ENCODE measurements at regions not wholly inside any gene's neighbourhood (a gene's known extent, or its start where the extent isn't known, plus 50 kb on each side); places are given as distances from the start of the nearest gene placed in this dataset.

- FAIRE-seq: no peak
Observed at GRCh38 chr5:174338185-174339010, 292.9 kb downstream of the NSG2 start.

DNA sequence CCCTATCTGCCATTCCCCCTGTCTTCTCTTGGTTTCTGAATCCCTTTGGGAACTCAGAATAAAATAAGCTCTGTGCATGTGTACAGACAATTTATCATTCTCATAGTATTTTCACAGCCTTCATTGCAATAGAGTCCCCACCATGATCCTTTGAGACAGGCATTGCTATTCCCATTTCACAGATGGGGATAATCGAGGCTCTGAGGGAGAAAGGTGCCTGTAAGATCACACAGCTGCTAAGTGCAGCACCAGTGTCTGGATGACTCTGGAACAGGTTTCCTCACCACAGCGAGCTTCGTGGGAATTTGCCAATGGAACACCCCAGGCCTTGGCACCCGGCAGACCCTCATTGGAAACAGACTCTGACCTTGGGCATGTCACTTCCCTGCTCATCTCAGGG lies 293.6 kb downstream of the NSG2 start:
- no peak for FAIRE-seq

GRCh38 chr5:174340226-174340625 lies 294.7 kb downstream of the NSG2 start:
- FAIRE-seq: no peak

- FAIRE-seq: no peak
Observed at GRCh38 chr5:174342696-174343095, 297.2 kb downstream of the NSG2 start.

DNA sequence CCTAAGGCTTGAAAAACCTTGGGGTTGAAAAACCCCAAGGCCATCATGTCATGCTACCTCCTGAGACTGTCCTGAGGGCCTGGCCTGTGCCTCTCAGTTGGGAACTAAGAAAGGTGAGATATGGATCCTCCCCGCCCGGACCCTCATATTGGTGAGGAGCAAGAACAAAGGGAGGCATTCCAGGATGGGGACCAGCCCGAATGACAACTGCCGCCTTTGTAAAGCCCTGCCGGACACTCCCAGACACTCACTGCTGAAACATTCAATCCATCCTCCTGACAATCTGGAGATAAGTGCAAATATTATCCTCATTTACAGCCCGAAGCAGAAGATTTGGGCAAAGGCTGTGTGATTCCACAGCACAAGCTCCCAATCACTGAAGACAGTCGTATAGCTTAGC lies 298.3 kb downstream of the NSG2 start:
- no peak for FAIRE-seq

GRCh38 chr5:174344335-174344734 lies 298.8 kb downstream of the NSG2 start:
- FAIRE-seq: no peak

- FAIRE-seq: no peak
Observed at GRCh38 chr5:174347183-174347582, 301.7 kb downstream of the NSG2 start.

DNA sequence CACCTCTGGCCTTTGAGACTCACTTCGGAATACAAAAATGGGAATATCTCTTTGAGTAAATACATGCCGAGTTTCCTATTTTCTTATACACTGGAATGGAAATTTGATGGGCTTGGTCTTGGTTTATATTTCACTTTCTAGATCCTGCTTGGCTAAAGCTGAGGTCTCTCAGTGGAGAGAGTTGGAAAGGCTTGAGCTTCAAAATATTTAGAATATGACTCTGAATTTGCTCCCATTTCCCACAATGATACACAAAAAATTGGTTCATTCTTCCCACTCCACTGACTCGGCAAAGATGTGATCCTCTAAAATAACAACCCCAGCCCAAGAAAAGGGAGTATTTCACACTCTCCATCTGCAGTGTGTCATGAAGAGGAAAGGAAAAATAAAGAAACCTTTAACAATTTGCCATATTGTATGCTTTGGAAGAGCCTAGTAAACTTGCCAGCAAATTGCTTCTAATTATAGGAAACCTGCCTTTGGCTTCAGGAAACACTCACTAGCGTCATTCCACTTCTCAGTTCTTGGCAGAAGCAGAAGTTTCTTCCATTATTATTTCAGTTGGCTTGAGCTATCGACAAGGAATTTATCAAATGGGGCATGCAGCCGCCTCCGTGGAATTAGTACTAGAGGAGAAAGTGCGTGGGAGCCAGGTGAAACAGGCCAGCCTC lies 302.9 kb downstream of the NSG2 start:
- no peak for FAIRE-seq

- no peak for FAIRE-seq
Observed at GRCh38 chr5:174352681-174353080, 307.2 kb downstream of the NSG2 start.

- FAIRE-seq: no peak
Observed at GRCh38 chr5:174354571-174354970, 309.1 kb downstream of the NSG2 start.

DNA sequence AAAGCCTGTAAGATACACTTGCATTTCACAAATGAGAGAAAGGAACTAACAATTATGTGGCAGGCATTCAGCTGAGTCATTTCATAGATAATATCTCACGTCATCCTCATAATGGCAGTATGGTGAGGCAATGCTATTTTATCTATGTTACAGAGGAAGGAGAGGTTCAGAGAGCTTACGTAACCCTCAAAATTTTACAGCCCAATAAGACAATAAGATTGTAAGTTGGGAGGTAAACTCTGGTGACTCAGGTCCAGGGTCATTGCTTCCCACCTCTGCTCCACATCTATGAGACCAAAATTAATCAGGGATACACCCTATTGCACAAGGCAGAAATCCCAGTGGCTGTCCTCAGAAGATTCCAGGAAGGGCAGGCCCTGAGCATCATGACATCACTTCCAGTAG lies 309.7 kb downstream of the NSG2 start:
- FAIRE-seq: no peak

DNA sequence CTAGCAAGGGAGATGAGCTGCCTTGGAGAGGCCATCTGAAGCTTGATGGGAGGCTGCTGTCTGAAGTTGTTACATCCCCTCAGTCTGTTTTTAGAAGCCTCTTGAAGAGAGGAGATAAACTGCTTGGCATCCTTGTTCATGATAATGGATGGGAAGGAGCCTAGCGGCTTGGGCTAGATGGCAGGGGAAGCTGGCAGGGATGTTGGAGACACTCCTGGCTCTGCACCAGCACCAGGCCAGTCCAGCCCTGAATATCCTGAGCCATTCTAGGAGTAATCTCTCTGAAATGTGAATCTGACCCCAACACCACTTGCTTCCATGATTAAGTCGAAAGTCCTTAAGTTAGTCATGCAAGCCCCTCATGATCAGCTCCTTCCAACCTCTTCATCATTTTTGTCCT lies 310.5 kb downstream of the NSG2 start:
- no peak for FAIRE-seq

- no peak for FAIRE-seq
Observed at GRCh38 chr5:174356536-174356935, 311.0 kb downstream of the NSG2 start.

- FAIRE-seq: no peak
Observed at GRCh38 chr5:174358276-174358675, 312.8 kb downstream of the NSG2 start.

DNA sequence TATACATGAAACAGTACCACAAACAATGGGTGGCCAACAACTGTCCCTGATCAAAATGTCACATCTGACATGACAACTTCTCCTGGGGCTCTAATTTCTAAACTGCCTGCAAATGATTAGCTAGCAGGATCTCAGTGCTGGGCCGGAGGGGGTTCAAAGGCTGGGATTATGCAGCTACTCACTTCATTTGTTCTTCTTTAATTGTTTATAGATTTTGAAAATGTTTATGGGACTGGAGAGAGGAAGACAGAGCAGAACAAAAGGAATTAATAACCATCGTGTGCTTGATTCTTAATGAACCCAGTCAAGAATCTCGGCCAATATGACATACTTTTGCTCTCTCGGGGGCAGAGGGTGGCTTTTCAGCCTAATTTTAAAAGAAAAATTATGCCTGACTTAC lies 313.6 kb downstream of the NSG2 start:
- no peak for FAIRE-seq

DNA sequence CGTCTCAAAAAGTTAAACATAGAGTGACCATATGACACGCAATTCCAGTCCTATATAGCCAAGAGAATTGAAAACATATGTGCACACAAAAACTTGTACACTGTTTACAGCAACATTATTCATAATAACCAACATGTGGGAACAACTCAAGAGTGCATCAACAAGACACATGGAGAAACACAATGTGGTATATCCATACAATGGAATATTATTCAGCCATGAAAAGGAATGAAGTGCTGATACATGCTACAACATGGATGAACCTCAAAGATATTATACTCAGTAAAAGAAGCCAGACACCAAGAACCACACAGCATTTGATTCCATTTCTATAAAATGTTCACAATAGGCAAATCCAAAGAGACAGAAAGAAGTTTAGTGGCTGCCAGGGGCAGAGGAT lies 317.0 kb downstream of the NSG2 start:
- FAIRE-seq: no peak

GRCh38 chr5:174363934-174364333 lies 318.4 kb downstream of the NSG2 start:
- FAIRE-seq: no peak

GRCh38 chr5:174364676-174365075 lies 319.2 kb downstream of the NSG2 start:
- FAIRE-seq: no peak

GRCh38 chr5:174371600-174372094 lies 326.1 kb downstream of the NSG2 start:
- no peak for FAIRE-seq

- no peak for FAIRE-seq
Observed at GRCh38 chr5:174374206-174374605, 328.7 kb downstream of the NSG2 start.

DNA sequence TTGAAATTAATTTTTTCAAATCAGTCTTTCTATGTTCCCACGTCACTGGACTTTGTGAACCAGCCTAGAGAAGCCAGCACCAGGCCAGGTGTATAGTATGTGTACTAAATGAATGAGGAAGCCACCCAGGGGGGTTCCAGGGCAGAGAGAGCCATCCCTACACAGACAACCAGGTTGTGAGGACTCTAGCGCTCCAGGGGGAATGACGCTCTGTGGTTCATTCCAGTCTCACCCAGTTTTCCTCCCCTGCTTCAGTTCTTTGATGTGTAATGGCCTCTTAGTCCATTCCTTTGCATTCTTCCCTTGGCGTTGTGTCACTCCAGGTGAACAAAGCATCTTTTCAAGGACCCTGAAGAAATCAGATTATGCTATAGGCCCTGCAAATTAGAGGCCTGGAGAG lies 330.6 kb downstream of the NSG2 start:
- FAIRE-seq: no peak

GRCh38 chr5:174376726-174377373 lies 331.3 kb downstream of the NSG2 start:
- FAIRE-seq: no peak

DNA sequence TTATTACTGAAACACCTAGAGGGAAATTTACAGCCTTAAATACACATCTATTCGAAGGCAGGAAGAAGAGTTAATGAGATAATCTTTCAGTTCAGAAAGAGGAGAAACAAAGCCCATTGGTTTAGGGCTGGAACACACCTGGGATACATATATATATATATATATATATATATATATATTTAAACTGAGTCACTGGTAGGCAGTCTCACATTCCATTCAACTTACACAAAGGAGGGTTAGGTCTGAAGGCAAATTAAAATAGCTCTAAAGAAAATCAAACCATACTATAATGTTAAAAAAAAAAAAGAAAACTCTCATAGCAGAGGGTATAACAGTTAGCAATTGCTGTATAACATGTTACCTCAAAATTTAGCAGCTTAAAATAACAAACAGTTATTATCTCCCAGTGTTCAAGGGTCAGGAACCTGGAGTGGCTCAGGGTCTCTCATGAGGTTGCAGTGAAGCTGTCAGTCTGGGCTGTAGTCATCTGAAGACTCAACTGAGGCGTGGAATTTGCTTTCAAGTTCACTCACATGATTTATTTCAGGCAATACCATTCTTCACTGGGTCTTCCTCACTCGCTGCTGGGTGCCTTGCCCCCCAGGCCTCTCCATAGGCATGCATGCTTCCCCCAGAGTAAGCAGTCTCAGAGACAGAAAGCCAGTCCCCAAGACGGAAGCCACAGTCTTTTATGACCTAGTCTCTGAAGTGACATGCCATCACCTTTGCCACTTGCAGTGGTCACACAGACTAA lies 332.8 kb downstream of the NSG2 start:
- no peak for FAIRE-seq

Data from TTC549 (cell line).